ENCODE measurements at regions not wholly inside any gene's neighbourhood (a gene's known extent, or its start where the extent isn't known, plus 50 kb on each side); places are given as distances from the start of the nearest gene placed in this dataset.

DNA sequence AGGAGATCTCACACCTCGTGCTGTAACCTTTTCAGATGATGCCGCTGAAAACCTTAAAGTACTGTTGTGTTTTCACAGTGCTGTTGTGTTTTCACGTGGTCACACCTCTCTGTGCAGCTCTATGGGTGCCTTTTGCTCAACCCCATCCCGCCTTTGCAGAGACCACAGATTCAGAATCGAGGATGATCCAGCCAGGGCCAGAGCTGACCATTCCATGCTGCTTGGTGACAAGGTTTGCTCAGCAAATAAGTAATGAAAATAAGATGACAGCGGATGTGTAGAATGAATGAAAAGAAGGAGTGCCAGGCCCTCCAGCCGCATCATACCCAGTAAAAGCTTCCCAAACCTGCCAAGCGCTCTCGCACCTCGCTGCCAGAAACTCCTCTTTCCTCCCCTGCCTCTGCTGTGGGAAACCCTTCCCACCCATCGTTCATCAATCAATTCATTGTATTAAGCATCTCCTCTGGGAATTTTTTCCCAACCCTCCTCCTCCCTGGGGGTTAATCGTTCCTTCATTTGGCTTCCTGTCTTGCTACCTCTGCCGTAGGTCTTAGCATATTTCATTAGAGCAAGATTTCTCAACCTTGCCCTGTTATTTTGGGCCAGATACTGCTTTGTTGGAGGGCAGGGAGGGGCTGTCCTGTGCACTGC, 93.4 kb upstream of the CRHR1 start:
- TF ChIP-seq POLR2AphosphoS5 (IDR thresholded peaks at IDR 0.05; ENCODE audit: low read depth, low read length), result no peak
- no peak for TF ChIP-seq REST (IDR thresholded peaks at IDR 0.05; ENCODE audit: insufficient read depth in 1 of 2, low read depth in 2 of 2, low read length in 2 of 2)
- TF ChIP-seq FOXP2 (optimal IDR thresholded peaks at IDR 0.05; ENCODE audit: borderline replicate concordance, extremely low read depth, extremely low read length, insufficient read depth), result no peak
- TF ChIP-seq TAF1 (IDR thresholded peaks at IDR 0.05; ENCODE audit: borderline replicate concordance, insufficient read depth, low read length), result no peak
- TF ChIP-seq SIN3A (IDR thresholded peaks at IDR 0.05; ENCODE audit: borderline replicate concordance, insufficient read depth, low read length), result no peak

DNA sequence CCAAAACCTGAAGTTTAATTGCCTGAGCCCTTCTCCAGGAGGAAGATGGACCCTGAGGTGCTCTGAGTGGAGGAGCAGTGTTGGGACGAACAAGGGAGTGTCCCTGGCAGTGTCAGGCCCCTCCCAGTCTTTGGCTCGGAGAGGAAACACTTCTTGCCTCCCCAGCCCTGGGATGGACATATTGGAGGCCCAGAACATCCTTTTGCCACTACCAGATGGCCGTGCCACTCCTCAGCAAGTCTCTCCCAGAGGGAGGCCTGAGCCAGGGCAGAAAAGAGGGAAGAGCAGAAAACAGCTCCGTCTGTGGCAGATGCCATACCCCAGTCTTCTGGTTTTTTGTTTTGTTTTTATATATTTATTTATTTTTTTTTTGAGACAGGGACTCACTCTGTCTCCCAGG, 91.5 kb upstream of the CRHR1 start:
- no peak for TF ChIP-seq REST (IDR thresholded peaks at IDR 0.05; ENCODE audit: insufficient read depth in 1 of 2, low read depth in 2 of 2, low read length in 2 of 2)
- no peak for TF ChIP-seq TAF1 (IDR thresholded peaks at IDR 0.05; ENCODE audit: borderline replicate concordance, insufficient read depth, low read length)
- no peak for TF ChIP-seq FOXP2 (optimal IDR thresholded peaks at IDR 0.05; ENCODE audit: borderline replicate concordance, extremely low read depth, extremely low read length, insufficient read depth)
- TF ChIP-seq POLR2AphosphoS5 (IDR thresholded peaks at IDR 0.05; ENCODE audit: low read depth, low read length), result no peak
- TF ChIP-seq SIN3A (IDR thresholded peaks at IDR 0.05; ENCODE audit: borderline replicate concordance, insufficient read depth, low read length), result no peak

DNA sequence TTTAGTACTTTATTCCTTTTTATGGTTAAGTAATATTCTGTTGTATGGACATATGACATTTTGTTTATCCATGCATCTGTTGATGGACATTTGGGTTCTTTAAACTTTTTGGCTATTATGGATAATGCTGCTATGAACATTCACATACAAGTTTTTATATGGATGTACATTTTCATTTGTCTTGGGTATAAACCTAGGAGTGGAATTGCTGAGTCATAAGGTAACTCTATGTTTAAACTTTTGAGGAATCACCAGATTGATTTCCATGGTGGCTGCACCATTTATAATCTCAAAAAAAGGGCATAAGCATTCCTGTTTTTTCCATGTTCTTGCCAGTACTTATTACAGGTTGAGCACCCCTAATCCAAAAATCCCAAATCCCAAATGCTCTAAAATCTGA, 90.3 kb upstream of the CRHR1 start:
- no peak for TF ChIP-seq TAF1 (IDR thresholded peaks at IDR 0.05; ENCODE audit: borderline replicate concordance, insufficient read depth, low read length)
- TF ChIP-seq SIN3A (IDR thresholded peaks at IDR 0.05; ENCODE audit: borderline replicate concordance, insufficient read depth, low read length), result no peak
- TF ChIP-seq POLR2AphosphoS5 (IDR thresholded peaks at IDR 0.05; ENCODE audit: low read depth, low read length), result no peak
- TF ChIP-seq FOXP2 (optimal IDR thresholded peaks at IDR 0.05; ENCODE audit: borderline replicate concordance, extremely low read depth, extremely low read length, insufficient read depth), result no peak
- TF ChIP-seq REST (IDR thresholded peaks at IDR 0.05; ENCODE audit: insufficient read depth in 1 of 2, low read depth in 2 of 2, low read length in 2 of 2), result no peak

- TF ChIP-seq SIN3A (IDR thresholded peaks at IDR 0.05; ENCODE audit: borderline replicate concordance, insufficient read depth, low read length) (no peak), TAF1 (IDR thresholded peaks at IDR 0.05; ENCODE audit: borderline replicate concordance, insufficient read depth, low read length) (no peak), FOXP2 (optimal IDR thresholded peaks at IDR 0.05; ENCODE audit: borderline replicate concordance, extremely low read depth, extremely low read length, insufficient read depth) (no peak), REST (IDR thresholded peaks at IDR 0.05; ENCODE audit: insufficient read depth in 1 of 2, low read depth in 2 of 2, low read length in 2 of 2) (no peak), POLR2AphosphoS5 (IDR thresholded peaks at IDR 0.05; ENCODE audit: low read depth, low read length) (no peak)
Observed at GRCh38 chr17:45696442-45696841, 87.7 kb upstream of the CRHR1 start.

Data from PFSK-1 (cell line).